Suppressor macrophage treated with lipopolysaccharide for 4 hours (primary cell): ENCODE measurements at regions not wholly inside any gene's neighbourhood (a gene's known extent, or its start where the extent isn't known, plus 50 kb on each side); places are given as distances from the start of the nearest gene placed in this dataset.

Experiments used
- DNase-seq: peaks from one replicate; pipeline ENCODE4 v3.0.0-alpha.2; 2020

GRCh38 chr6:131510591-131510990 is 62.4 kb upstream of the ARG1 start:
- DNase-seq: no peak

- DNase-seq: peak; percentile 31
Observed at GRCh38 chr6:131519670-131520436, 53.2 kb upstream of the ARG1 start.
